GM23338 (cell line): ENCODE measurements at regions not wholly inside any gene's neighbourhood (a gene's known extent, or its start where the extent isn't known, plus 50 kb on each side); places are given as distances from the start of the nearest gene placed in this dataset.
A peak's percentile ranks its signal among the peaks of the same experiment; 100 is the strongest.

Experiments used
- ATAC-seq: fragments of 200-7000 bp; cut with Tn5 transposase; 3 replicates; pipeline ENCODE4 v1.9.1; 2020
- DNase-seq: peaks from one replicate; pipeline ENCODE4 v3.0.0-alpha.2; 2015; ENCODE audit warnings: low spot score
- H2AFZ ChIP-seq: fragments of 200-600 bp; sonication (generic); 2 replicates; pipeline ENCODE4 v1.8.0; 2016; ENCODE audit warnings: antibody characterized with exemption, mild to moderate bottlenecking, moderate library complexity
- H3F3A ChIP-seq: fragments of 200-600 bp; sonication (generic); replicated peaks from 2 replicates; pipeline ENCODE4 v1.8.0; 2017; ENCODE audit warnings: antibody characterized with exemption, mixed run types, low read depth
- H3K27ac ChIP-seq: fragments of 200-600 bp; sonication (generic); 2 replicates; pipeline ENCODE4 v1.6.1; 2016; ENCODE audit warnings: low read depth
- H3K27me3 ChIP-seq: fragments of 200-600 bp; sonication (generic); 2 replicates; pipeline ENCODE4 v1.8.0; 2016; ENCODE audit warnings: mild to moderate bottlenecking, mixed run types, moderate library complexity; ENCODE audit not compliant: insufficient read depth
- H3K36me3 ChIP-seq: fragments of 200-600 bp; sonication (generic); 2 replicates; pipeline ENCODE4 v1.8.0; 2016; ENCODE audit warnings: mild to moderate bottlenecking; ENCODE audit not compliant: insufficient read depth
- H3K4me1 ChIP-seq: fragments of 200-600 bp; sonication (generic); 2 replicates; pipeline ENCODE4 v1.8.0; 2016; ENCODE audit warnings: mild to moderate bottlenecking, moderate library complexity; ENCODE audit not compliant: insufficient read depth
- H3K4me2 ChIP-seq: fragments of 200-600 bp; sonication (generic); 2 replicates; pipeline ENCODE4 v1.7.1; 2017; ENCODE audit warnings: mixed run types
- H3K4me3 ChIP-seq: fragments of 200-600 bp; sonication (generic); 2 replicates; pipeline ENCODE4 v1.6.1; 2016; ENCODE audit warnings: mixed run types
- H3K79me2 ChIP-seq: fragments of 200-600 bp; sonication (generic); replicated peaks from 2 replicates; pipeline ENCODE4 v1.8.0; 2017; ENCODE audit warnings: mild to moderate bottlenecking; ENCODE audit not compliant: insufficient read depth
- H3K9me2 ChIP-seq: fragments of 200-600 bp; sonication (generic); 2 replicates; pipeline ENCODE4 v1.8.0; 2017; ENCODE audit not compliant: insufficient read depth
- H4K20me1 ChIP-seq: fragments of 200-600 bp; sonication (generic); replicated peaks from 2 replicates; pipeline ENCODE4 v1.8.0; 2017; ENCODE audit warnings: mild to moderate bottlenecking; ENCODE audit not compliant: insufficient read depth
- H3K27ac Mint-ChIP-seq: 2 replicates; pipeline ENCODE4 v1.8.0; 2020; ENCODE audit warnings: inconsistent platforms, mild to moderate bottlenecking, moderate library complexity, mixed read lengths
- H3K27me3 Mint-ChIP-seq: 3 replicates; pipeline ENCODE4 v1.8.0; 2022; ENCODE audit warnings: low read depth, mild to moderate bottlenecking, moderate library complexity, mixed read lengths, inconsistent platforms; ENCODE audit not compliant: insufficient read depth, poor library complexity
- H3K36me3 Mint-ChIP-seq: 3 replicates; pipeline ENCODE4 v1.8.0; 2021; ENCODE audit warnings: low read depth, mild to moderate bottlenecking, inconsistent platforms, moderate library complexity, mixed read lengths
- H3K4me1 Mint-ChIP-seq: 3 replicates; pipeline ENCODE4 v1.8.0; 2020; ENCODE audit warnings: mild to moderate bottlenecking, inconsistent platforms, mixed read lengths
- H3K4me3 Mint-ChIP-seq: 3 replicates; pipeline ENCODE4 v1.8.0; 2021; ENCODE audit warnings: moderate library complexity, mild to moderate bottlenecking, inconsistent platforms, mixed read lengths
- H3K9me3 Mint-ChIP-seq: 3 replicates; pipeline ENCODE4 v1.8.0; 2020; ENCODE audit warnings: moderate library complexity, mild to moderate bottlenecking, inconsistent platforms, mixed read lengths
- CREB1 ChIP-seq: fragments of 250-450 bp; sonication (Bioruptor Pico); IDR thresholded peaks from 2 replicates; pipeline ENCODE4 v1.5.0; 2020; ENCODE audit warnings: low read depth, mild to moderate bottlenecking, moderate library complexity
- CTCF ChIP-seq, 2 experiments: fragments of 200-600 bp in 1 of 2; sonication (generic) in 1 of 2; conservative IDR thresholded peaks; 2 replicates each; pipeline versions ENCODE4 v1.5.1 to v1.6.1; 2016 to 2017; ENCODE audit warnings: antibody characterized with exemption in 2 of 2, low read depth in 2 of 2, mild to moderate bottlenecking in 2 of 2, moderate library complexity in 1 of 2
- ETS1 ChIP-seq: IDR thresholded peaks from 2 replicates; pipeline ENCODE4 v1.6.1; 2016; ENCODE audit warnings: antibody characterized with exemption
- EZH2 ChIP-seq: fragments of 200-600 bp; sonication (generic); IDR thresholded peaks from one replicate; pipeline ENCODE4 v1.8.0; 2017; ENCODE audit warnings: antibody characterized with exemption, mild to moderate bottlenecking, low read depth; ENCODE audit not compliant: unreplicated experiment
- JUNB ChIP-seq: IDR thresholded peaks from one replicate; pipeline ENCODE4 v1.6.1; 2016; ENCODE audit warnings: antibody characterized with exemption; ENCODE audit not compliant: unreplicated experiment
- POLR2AphosphoS5 ChIP-seq: IDR thresholded peaks from 2 replicates; pipeline ENCODE4 v1.6.1; 2016; ENCODE audit warnings: antibody characterized with exemption, low read depth
- ZNF331 ChIP-seq: fragments of 250-450 bp; sonication (Bioruptor Pico); IDR thresholded peaks from 2 replicates; pipeline ENCODE4 v1.5.0; 2020; ENCODE audit warnings: low read depth, mild to moderate bottlenecking, moderate library complexity
- TF ChIP-seq, protein P1 (sequence below): fragments of 250-450 bp; sonication (Bioruptor Pico); IDR thresholded peaks from 2 replicates; pipeline ENCODE4 v1.5.0; 2020; ENCODE audit warnings: mild to moderate bottlenecking, moderate library complexity

GRCh38 chr6:44052419-44053023, 74.7 kb downstream of the MRPL14 start (continued):
- TF ChIP-seq, protein P1, sequence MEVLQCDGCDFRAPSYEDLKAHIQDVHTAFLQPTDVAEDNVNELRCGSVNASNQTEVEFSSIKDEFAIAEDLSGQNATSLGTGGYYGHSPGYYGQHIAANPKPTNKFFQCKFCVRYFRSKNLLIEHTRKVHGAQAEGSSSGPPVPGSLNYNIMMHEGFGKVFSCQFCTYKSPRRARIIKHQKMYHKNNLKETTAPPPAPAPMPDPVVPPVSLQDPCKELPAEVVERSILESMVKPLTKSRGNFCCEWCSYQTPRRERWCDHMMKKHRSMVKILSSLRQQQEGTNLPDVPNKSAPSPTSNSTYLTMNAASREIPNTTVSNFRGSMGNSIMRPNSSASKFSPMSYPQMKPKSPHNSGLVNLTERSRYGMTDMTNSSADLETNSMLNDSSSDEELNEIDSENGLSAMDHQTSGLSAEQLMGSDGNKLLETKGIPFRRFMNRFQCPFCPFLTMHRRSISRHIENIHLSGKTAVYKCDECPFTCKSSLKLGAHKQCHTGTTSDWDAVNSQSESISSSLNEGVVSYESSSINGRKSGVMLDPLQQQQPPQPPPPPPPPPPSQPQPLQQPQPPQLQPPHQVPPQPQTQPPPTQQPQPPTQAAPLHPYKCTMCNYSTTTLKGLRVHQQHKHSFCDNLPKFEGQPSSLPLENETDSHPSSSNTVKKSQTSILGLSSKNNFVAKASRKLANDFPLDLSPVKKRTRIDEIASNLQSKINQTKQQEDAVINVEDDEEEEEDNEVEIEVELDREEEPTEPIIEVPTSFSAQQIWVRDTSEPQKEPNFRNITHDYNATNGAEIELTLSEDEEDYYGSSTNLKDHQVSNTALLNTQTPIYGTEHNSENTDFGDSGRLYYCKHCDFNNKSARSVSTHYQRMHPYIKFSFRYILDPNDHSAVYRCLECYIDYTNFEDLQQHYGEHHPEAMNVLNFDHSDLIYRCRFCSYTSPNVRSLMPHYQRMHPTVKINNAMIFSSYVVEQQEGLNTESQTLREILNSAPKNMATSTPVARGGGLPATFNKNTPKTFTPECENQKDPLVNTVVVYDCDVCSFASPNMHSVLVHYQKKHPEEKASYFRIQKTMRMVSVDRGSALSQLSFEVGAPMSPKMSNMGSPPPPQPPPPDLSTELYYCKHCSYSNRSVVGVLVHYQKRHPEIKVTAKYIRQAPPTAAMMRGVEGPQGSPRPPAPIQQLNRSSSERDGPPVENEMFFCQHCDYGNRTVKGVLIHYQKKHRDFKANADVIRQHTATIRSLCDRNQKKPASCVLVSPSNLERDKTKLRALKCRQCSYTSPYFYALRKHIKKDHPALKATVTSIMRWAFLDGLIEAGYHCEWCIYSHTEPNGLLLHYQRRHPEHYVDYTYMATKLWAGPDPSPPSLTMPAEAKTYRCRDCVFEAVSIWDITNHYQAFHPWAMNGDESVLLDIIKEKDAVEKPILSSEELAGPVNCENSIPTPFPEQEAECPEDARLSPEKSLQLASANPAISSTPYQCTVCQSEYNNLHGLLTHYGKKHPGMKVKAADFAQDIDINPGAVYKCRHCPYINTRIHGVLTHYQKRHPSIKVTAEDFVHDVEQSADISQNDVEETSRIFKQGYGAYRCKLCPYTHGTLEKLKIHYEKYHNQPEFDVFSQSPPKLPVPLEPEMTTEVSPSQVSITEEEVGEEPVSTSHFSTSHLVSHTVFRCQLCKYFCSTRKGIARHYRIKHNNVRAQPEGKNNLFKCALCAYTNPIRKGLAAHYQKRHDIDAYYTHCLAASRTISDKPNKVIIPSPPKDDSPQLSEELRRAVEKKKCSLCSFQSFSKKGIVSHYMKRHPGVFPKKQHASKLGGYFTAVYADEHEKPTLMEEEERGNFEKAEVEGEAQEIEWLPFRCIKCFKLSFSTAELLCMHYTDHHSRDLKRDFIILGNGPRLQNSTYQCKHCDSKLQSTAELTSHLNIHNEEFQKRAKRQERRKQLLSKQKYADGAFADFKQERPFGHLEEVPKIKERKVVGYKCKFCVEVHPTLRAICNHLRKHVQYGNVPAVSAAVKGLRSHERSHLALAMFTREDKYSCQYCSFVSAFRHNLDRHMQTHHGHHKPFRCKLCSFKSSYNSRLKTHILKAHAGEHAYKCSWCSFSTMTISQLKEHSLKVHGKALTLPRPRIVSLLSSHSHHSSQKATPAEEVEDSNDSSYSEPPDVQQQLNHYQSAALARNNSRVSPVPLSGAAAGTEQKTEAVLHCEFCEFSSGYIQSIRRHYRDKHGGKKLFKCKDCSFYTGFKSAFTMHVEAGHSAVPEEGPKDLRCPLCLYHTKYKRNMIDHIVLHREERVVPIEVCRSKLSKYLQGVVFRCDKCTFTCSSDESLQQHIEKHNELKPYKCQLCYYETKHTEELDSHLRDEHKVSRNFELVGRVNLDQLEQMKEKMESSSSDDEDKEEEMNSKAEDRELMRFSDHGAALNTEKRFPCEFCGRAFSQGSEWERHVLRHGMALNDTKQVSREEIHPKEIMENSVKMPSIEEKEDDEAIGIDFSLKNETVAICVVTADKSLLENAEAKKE (CRISPR knock-in tag), result no peak
- peak; percentile 84 for TF ChIP-seq ETS1

DNA sequence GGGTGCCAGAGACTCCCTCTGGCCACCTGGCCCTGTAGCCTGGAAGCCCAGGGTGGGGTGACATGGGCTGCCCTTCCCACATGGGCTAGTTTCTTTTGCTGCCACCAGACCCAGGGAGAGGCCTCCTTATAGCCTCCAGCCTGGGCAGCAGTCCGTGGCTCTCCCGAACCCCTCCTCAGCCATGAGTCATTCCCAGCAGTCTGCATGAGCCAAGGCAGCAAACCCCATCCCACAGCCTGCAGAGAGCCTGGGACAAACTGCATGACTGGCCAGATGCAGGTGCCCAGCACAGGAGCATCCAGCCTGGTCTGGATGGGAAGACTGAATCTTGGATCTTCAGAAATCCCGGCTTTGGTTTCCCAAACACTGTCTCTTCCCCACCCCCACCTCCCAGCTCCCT, 75.7 kb downstream of the MRPL14 start:
- ATAC-seq (no peak), DNase-seq (no peak)
- Mint-ChIP-seq H3K27ac (peak overlapping the region; percentile 60; the same call in 1 of the 2 replicates), H3K36me3 (no peaks in the 10 kb centered on the region), H3K4me1 (peaks cover 25% of the 10 kb centered on the region), H3K4me3 (no peak overlapping the region), H3K9me3 (no peaks in the 10 kb centered on the region), H3K27me3 (peaks cover 6% of the 10 kb centered on the region)
- no peaks in the 10 kb centered on the region for H3K36me3 ChIP-seq
- no peak overlapping the region for H3K27ac ChIP-seq
- peak overlapping the region; percentile 18; the same call in 1 of the 2 replicates for H2AFZ ChIP-seq
- H3K27me3 ChIP-seq, result no peaks in the 10 kb centered on the region
- H3K4me1 ChIP-seq, result no peaks in the 10 kb centered on the region; the same call in 1 of the 2 replicates
- no peak overlapping the region for H3K4me2 ChIP-seq
- H3K9me2 ChIP-seq, result no peaks in the 10 kb centered on the region
- no peaks in the 10 kb centered on the region for H3K79me2 ChIP-seq
- no peaks in the 10 kb centered on the region for H3F3A ChIP-seq
- no peaks in the 10 kb centered on the region for H4K20me1 ChIP-seq
- H3K4me3 ChIP-seq, result no peak overlapping the region
- TF ChIP-seq CTCF (conservative IDR thresholded peaks at IDR 0.05; ENCODE audit: low read depth in 2 of 2) (no peak), EZH2 (no peak), POLR2AphosphoS5 (no peak), JUNB (no peak), ETS1 (no peak), ZNF331 (CRISPR knock-in tag) (no peak), CREB1 (CRISPR knock-in tag) (no peak)
